HG02759 (cell line): ENCODE measurements at regions not wholly inside any gene's neighbourhood (a gene's known extent, or its start where the extent isn't known, plus 50 kb on each side); places are given as distances from the start of the nearest gene placed in this dataset.

Source experiments
- ATAC-seq: cut with Tn5 transposase; IDR thresholded peaks from one replicate; pipeline ENCODE4 v1.9.1; 2021; ENCODE audit warnings: mild to moderate bottlenecking, moderate library complexity; ENCODE audit not compliant: unreplicated experiment

DNA sequence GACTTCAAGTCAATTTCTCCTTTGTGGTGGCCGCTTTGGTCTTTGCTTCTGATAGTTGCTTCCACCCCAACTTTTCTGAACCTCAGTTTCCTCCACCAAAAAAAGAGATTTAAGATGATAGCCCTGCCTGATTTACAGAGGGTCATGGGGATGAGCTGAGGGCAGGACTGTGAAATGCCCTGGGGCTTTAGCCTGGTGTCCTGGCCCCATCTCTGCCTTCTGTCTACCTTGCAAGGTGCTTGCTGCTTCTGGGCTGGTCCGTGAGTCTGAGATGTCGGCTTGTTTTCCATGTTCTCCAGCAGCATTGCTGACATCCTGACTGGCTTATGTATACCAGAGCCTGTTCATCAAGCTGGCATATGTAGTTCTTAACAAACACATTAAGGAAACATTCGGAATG lies 191.9 kb upstream of the MPHOSPH6 start:
- ATAC-seq: no peak

DNA sequence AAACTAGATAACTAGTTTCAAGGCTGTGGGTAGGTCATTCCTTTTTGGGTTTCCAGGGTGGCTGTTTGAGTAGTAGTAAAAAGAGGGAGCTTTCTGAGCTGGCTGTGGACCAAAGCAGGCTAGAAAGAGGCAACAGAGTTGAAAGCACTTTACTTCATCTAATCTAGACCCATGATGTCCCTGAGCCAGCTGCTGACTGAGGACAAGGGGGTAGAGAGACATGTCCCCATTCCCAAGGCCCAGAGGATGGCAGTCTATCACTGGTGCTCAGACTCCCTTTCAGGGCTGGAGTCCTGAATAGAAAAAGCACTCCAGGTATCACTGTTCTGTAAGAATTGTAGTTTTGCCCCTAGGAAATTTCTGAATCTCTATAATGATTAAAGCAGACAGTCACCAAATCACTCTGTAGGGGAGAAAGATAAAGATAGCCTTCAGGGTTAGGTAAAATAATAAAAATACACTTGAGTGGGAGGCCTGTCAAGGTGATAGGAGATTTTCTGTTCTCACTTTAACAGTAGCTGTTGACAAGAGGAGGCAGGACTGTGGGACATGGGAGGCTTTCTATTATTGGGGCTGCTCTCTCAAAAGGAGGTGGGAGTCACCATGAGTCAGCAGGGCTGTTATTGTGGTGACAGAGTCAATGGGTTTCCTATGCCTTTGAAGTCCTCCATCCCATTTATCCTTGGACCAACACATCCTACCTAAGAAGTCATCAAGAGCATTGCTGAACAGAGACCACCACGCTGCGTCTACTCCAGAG lies 190.2 kb upstream of the MPHOSPH6 start:
- no peak for ATAC-seq

DNA sequence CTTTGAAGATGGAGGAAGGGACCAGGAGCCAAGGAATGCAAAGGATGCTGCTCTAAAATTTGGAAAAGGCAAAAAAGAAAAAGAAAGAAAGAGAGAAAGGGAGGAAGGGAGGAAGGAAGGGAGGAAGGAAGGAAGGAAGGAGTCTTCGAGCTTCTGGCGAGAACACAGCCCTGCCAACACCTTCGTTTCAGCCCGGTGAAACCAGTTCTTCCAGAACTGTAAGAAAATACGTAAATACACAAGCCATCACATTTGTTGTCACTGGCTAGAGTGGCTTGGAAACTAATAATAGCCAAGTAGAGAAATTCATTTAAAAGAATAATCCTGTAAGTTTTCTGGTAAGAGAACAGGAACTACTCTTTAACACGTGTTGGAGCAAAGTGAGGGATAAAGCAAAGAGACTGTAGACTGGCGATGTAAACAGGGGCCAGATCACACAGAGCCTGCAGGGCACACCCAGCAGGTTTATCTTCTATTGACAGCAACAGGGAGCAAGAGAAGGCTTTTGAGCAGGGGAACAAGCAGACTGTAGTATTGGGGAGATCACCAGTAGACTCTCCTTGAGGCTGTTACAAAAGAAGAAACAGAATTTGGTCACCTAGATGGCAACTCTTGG lies 188.7 kb upstream of the MPHOSPH6 start:
- ATAC-seq: no peak

DNA sequence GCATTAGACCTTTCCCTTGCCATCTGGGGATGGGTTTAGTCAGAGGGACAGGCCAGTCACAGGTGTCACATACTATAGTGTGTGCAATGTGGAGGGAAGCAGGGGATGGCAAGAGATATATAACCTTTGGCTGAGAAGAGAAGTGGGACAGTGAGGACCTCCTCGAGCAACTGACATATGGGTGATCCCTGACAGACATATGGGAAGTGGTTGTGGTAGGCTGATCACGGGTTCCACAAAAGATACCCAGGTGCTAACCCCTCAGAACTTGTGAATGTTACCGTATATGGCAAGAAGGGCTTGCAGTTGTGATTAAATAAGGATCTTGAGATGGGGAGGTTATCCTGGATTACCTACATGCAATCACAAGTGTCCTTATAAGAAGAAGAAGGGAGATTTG lies 188.1 kb upstream of the MPHOSPH6 start:
- ATAC-seq: no peak

DNA sequence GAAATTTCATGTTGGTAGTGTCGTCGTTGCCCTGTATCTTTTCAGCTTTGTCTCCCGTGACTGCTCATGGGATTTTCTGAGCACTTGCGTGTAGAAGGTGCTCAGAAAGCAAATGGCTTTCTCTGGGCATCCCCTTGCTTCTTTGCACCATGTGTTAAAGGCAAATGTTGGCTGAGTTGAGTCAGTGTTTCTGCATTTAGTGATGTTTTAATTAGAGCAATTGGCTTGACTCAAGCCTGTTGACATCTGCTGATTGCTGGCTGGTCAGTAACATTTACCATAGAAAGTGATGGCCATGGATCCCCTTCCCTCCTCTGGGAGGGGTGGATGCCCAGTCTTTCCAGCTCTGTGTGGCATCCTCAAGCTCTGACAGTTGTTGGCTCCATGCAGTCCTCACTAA lies 187.2 kb upstream of the MPHOSPH6 start:
- ATAC-seq: no peak

DNA sequence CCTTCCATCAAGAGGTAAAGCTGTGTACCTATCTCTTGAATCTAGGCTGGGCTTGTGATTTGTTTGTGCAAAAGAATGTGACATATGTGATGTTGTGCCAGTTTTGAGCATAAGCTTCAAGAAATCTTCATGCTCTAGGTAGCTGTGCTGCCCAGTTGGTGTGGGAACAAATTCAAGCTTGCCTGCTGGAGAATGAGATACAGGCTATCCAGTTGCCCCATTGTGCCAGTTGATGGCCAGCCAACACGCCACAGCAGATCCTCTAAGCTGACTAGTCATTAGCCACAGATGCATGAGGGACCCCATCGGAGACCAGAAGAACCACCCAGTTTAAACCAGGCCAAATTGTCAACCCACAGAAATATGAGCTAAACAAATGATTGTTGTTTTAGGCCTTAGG lies 180.5 kb upstream of the MPHOSPH6 start:
- no peak for ATAC-seq

DNA sequence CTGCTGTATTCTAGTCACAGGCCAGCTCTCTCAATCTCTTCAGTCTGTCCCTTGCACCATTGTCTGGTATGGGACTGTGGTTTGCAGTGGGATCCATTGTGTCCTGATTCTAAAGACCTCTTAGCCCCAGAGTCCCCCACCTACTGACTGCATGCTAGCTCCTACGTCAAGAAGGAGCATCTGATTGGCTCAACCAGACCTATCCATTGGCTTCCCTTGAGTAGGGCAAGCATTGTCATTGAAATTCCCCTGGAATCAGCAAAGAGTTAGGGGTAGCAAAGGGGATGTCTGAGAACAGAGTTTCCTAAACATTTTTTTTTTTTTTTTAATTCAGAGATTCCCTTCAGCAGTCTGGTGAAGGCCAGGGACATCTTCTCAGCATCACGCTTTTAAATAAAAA lies 175.3 kb upstream of the MPHOSPH6 start:
- ATAC-seq: no peak

DNA sequence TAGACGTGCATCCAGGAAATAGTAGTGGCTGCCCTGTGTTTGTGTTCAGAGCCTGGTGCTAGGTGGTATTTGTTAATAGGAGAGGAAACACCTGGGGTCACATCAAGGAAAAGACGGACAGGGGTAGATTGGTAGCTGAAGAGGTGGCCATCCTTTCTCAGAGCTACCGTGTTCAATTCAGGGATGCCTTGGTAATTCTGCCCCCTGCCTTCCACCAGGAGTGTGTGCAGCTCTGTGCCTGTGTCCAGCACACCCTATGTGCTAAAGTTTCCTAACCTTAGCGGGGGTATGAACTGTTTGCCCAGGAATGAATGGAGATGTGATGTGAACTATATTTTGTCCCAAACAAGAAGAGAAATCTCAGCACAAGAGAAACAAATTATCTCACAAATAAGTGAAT lies 174.1 kb upstream of the MPHOSPH6 start:
- ATAC-seq: no peak

DNA sequence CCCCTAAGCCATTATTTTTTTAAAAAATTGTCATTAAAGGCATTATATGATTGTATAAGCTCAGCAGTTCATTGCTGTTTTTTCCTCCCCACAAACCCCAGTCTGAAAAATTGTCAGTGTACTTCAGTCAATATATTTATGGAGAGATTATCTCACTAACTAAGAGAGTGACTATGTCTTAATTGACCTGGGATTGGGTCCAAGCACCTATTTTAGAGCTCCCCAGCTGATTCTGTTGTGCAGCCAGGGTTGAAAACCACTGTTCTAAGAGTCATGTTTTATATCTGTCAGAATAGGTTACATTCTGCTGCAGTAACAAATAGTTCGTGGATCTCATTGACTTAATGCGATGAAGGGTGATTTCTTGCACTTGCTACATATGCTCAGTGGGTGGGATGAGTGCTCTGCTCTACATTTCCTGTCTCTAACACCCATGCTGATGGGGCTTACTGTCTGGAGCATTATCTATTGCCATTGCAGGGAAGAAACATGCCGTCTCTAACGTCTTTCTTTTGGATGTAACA lies 171.2 kb upstream of the MPHOSPH6 start:
- no peak for ATAC-seq

DNA sequence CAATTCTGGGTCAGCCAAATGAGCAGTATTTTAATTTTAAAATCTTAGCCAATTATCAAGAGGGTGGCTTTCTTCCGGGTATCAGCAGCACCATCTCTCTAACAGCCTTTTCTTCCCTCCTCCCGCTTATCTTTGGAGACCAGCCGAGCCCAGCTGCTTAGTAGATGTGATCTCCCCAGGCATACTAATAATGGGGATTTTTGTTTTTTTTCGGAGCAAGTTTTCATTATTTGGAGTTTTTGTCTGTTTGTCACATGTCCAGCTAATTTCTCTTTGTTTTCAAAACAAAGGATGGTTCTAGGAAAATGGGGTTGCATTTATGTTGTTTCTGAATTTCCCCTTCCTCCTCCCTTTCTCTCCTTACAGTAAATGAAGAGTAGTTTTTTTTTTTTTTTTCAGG lies 170.5 kb upstream of the MPHOSPH6 start:
- ATAC-seq: no peak

DNA sequence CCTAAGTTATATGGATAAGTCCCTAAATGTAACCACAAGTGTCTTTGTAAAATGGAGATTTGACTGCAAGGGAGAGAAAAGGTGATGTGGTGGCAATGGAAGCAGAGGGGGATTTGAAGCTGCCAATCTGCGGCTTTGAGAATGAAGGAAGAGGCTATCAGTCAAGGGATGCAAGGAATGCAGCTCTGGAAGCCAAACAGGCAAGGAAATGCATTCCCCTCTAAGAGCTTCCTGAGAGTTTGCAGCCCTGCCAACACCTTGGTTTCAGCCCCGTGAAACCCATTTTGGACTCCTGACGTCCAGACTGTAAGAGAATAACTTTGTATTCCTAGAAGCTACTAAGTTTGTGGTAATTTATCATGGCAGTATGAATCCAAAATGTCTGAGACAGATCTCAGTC lies 167.3 kb upstream of the MPHOSPH6 start:
- no peak for ATAC-seq

DNA sequence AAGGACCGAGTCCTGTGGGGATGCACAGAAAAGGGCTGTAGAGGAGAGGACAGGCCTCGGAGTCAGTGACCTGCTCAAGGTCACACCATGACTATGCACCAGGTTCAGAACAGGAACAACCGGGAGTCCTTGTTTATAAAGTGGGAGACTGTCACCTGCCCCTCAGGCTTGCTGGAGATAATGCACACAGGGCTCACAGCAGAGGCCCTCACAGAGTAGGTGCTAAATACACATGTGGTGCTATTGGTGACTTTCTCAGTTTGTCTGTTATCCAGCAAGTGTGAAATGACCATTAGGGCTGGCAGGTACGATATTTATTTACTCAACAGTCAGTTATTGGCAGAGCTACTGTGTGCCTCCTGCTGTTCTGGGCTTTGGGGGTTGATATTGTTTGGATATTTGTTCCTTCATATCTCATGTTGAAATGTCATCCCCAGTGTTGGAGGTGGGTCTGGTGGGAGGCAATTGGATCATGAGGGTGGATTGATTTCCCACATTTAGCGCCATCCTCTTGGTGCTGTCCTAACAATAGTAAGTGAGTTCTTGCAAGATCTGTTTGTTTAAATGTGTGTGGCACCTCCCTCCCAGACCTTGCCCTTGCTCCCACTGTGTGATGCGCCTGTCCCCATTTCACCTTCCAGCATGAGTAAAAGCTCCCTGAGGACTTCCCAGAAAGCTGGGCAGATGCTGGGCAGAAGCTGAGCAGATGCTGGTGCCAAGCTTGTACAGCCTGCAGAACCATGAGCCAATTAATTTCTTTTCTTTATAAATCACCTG lies 162.1 kb upstream of the MPHOSPH6 start:
- no peak for ATAC-seq

DNA sequence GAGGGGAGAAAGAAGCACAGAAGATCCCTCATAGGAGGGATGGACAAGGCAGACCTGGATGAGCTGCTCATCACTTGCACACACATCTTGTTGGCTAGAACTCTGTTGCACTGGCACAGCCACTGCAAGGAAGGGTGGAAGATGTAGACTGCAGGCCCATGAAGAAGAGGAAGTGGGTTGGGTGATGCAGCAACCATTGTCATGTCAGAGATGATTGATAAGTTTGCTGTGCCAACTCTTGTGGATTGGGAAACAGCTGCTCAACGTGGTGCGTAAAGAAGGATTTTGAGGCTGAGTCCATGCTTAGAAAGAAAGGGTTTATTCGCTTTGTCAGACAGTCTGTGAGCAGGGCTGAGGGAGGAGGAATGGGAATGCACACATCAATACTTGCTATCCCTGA lies 161.4 kb upstream of the MPHOSPH6 start:
- ATAC-seq: no peak

DNA sequence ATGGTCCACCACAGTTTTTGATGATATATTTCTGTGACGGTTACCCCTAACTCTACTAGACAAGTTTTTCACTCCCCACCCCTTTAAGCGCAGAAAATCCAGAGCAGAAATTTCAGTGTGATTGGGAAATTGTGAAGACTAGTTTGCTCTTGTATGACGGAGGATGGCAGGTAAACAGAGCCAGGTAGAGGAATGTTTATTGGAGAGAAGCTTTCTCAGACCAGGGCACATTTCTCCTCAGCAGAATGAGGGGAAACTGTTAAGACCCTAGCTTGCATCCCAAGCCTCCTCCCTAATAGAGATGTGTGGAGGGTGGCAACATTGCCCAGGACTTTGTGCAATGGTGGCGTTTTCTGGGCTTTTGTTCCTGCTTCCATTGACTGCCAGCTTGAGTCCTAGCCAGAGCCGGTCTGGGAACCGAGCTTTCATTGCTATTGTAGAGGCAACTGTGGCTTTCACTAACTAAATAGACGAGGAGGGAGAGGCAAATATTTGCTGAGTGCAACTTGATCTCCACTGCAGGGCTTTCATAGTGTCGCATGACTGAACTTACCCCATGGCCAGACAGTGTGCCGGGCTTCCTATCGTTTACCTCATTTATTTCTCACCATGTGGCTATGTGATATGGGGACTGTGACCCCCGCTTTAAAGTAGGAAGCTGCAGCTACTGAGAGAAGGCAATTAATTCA lies 159.6 kb upstream of the MPHOSPH6 start:
- ATAC-seq: no peak

DNA sequence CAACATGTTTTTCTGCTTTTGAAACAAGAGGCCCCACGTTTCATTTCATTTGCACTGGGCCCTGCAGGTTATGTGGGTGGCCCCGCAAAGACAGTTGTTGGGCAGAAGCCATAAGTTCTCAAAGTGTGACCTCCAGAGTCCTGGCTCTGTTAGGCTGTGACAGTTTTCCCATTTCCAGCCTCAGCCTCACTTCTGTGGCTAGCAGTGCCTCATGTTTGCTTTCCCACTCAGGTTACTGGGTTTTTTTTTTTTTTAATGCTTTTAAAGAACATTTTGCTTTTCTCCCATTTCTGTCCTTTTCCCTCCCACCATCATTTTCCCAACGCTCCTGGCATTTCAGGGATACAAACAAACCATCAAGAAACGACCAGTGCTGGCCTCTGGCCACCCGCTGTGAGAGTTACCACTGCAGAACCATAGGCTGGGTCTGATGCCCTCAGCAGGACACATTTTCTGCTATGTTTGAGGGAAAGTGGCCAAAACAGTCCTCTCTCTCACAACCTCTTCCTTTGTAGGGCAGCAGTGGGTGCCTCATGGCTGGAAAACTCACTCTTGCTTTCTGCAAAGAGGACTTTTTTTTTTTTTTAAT lies 159.0 kb upstream of the MPHOSPH6 start:
- ATAC-seq: no peak

DNA sequence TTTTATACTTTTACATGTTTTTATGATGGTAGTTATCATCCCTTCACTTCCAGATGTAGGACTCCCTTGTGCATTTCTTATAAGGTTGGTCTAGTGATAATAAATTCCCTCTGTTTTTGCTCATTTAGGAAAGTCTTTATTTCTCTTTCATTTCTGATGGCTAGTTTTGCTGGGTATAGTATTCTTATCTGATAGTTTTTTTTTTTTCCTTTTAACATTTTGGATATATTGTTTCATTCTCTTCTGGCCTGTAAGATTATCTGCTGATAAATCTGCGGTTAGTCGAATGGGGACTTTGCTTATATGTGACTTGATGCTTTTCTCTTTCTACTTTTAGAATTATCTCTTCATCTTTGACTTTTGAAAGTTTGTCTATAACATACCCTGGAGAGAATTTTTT lies 153.1 kb upstream of the MPHOSPH6 start:
- ATAC-seq: no peak

DNA sequence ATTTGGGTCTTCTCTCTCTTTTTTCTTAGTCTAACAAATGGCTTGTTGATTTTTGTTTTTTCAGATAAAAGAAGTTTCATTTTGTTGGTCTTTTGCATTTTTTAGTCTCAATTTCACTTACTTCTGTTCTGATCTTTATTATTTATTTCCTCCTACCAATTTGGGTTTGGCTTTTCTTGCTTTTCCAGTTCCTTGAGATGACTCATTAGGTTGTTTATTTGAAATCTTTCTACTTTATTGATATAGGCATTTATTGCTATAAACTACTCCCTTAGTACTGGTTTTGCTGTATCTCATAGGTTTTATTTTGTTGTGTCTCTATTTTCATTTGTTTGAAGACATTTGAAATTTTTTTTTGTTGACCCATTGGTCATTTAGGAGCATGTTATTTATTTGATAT lies 152.2 kb upstream of the MPHOSPH6 start:
- no peak for ATAC-seq

DNA sequence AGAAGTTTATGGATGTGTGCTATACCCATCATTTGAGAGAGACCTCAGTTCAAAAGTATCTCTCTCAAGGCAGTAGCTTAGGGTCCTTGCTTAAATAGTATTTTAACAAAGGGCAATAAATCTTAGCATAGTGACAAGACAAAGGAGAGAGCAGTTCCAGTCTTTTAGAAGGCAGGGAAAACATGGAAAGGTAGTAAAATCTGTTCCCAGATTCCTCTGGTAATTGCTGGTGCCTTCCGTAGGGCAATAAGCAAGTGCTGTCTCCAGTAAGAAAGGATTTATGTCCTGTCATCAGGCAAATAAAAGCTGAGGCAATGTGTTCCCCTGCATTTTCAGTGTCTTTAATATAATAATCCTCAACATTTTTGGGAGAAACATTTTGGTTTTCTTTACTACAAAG lies 149.0 kb upstream of the MPHOSPH6 start:
- no peak for ATAC-seq

DNA sequence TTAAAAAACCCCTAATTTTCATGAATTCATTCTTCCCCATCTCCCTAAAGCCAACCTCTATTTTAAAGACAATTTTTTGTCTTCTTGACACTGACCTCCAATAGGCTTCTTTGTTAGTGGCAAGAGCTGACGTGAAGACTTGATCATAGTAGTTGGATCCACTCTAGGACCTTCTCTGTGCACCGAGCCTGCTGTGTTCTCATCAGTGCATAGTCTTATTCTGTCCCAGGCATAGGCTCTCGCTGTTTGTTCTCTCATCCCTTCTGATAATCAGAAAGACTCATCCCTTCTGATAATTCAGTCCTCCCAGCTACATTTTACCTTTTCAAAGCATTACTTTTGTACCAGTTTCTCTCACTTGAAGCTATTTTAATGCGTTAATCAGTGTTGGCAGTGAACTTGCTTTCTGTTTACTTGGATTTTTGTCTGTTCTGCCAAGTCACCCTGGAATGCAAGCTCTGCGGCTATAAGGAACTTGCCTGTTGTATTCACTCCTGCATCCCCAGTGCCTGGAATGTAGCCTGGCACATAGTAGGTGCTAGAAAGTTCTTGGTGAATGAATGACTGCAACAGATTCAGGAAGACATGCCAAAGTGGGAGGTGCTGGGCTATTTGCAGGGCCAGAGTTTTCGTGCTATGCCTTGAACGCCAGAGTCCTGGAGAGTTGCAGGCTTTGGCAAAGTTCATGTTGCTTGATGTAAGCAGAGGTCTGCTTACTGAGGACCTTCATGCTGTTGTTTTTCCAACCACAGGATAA lies 147.6 kb upstream of the MPHOSPH6 start:
- no peak for ATAC-seq

DNA sequence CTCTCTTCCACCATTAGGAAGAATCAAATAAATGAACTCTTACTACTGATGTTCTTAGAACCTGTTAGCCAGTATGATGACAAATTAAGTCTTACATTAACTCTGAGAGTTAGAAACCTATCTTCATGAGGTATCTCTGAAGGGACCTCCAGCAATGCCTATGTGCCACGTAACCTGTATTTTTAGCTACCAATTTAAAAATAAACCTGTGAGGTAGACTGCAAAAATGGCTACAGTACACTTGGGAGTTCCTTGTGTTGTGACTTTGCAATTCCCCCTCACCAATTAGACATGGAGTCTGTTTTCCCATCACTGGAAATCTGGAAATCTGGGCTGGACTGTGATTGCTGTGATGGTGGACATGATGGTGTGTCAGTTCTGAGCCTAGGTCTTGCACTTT lies 143.7 kb upstream of the MPHOSPH6 start:
- ATAC-seq: no peak
